Activated CD4-positive, alpha-beta T cell treated with anti-CD3 and anti-CD28 coated beads, Interleukin-2, amount 10 ng/mL, durations not matched to agents 24 days and 14 days (primary cell): ENCODE measurements at regions not wholly inside any gene's neighbourhood (a gene's known extent, or its start where the extent isn't known, plus 50 kb on each side); places are given as distances from the start of the nearest gene placed in this dataset.

Source experiments
- DNase-seq: peaks from one replicate; pipeline ENCODE4 v3.0.0; 2022
- H3K27ac Mint-ChIP-seq: one replicate; pipeline ENCODE4 v1.8.0; 2022; ENCODE audit warnings: mild to moderate bottlenecking, mixed read lengths
- H3K27me3 Mint-ChIP-seq: one replicate; pipeline ENCODE4 v1.8.0; 2022; ENCODE audit warnings: mixed read lengths
- H3K36me3 Mint-ChIP-seq: one replicate; pipeline ENCODE4 v1.8.0; 2022; ENCODE audit warnings: low read depth, mild to moderate bottlenecking, mixed read lengths
- H3K4me1 Mint-ChIP-seq: one replicate; pipeline ENCODE4 v1.8.0; 2021; ENCODE audit warnings: mixed read lengths
- H3K4me3 Mint-ChIP-seq: one replicate; pipeline ENCODE4 v1.8.0; 2022; ENCODE audit warnings: mild to moderate bottlenecking, moderate library complexity, mixed read lengths
- H3K9me3 Mint-ChIP-seq: one replicate; pipeline ENCODE4 v1.8.0; 2021; ENCODE audit warnings: mixed read lengths
- intact Hi-C: fragments of 100-400 bp; cut with micrococcal nuclease; formaldehyde crosslinking; loops from one replicate; pipeline ENCODE4 v1.15.1; 2023

DNA sequence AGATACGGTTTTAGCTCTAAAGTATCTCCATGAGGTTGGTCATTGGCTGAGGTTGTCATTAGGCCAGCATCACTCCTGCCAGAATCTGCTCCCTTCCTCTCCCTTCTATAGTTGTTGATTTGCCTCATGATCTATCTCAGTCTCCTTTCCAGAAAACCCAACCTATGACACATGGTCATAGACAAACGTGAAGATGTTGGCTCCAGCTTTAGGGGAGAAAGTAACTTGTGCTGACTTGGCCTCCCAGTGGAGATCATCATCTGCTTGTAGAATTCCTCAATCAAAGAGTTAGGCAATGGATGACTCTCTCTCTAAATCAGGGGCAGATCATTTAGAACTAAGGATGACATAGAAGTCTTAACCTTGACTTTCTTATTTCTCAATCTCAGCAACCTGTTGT, 894.4 kb downstream of the TTLL7 start:
- H3K4me1 Mint-ChIP-seq: no peaks in the 10 kb centered on the region
- DNase-seq: no peak
- H3K9me3 Mint-ChIP-seq: no peaks in the 10 kb centered on the region
- H3K27ac Mint-ChIP-seq: no peak overlapping the region
- intact Hi-C loops: no loop called here
- H3K36me3 Mint-ChIP-seq: no peaks in the 10 kb centered on the region
- no peaks in the 10 kb centered on the region for H3K27me3 Mint-ChIP-seq
- H3K4me3 Mint-ChIP-seq: no peak overlapping the region

DNA sequence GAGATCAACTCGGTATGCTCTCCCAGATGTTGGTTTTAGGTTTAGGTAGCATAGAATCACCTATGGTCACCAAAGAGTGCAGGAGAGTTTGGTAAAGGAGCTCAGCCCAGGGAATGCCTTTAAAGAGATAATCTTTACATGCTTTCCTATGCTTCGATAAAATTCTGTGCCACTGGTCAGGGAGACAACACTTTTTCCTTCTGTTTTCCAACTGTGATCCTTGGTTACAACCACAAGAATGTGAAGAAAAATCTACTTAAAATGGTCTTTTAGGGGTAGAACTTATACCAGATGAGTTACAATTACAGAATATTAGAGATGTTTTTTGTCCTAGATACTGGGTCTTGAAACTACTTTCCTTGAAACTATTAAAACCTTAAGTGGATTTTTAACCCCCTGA, 895.6 kb downstream of the TTLL7 start:
- H3K27me3 Mint-ChIP-seq: no peaks in the 10 kb centered on the region
- no peak overlapping the region for H3K4me3 Mint-ChIP-seq
- no peaks in the 10 kb centered on the region for H3K36me3 Mint-ChIP-seq

DNA sequence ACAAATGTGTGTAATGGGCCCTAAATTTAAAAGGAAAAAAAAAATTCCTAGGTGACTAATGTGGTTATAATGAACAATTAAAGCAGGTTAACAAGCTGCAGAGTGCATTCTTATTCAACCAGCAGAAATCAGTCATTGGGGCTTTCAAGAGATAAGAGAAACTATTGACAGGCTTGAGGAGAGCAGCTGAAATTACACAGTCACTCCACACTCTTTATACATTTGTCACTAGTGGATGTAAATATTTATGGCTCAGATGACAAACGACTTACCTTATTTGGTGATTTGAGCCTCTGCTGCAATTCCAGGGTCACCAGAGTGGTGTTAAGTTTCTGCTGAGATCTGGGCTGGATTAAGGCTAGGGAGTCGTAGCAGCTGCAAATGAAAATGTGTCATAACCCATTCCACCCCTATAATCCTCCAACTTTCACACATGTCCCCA, 896.3 kb downstream of the TTLL7 start:
- DNase-seq: no peak
- Mint-ChIP-seq H3K27ac (no peak overlapping the region), H3K4me3 (no peak overlapping the region), H3K27me3 (no peaks in the 10 kb centered on the region), H3K4me1 (no peaks in the 10 kb centered on the region), H3K9me3 (no peaks in the 10 kb centered on the region), H3K36me3 (no peaks in the 10 kb centered on the region)
- intact Hi-C loops: no loop called here

More for the DNA sequence above, 895.6 kb downstream of the TTLL7 start:
- H3K27ac Mint-ChIP-seq: no peak overlapping the region
- H3K4me1 Mint-ChIP-seq: no peaks in the 10 kb centered on the region
- intact Hi-C loops: no loop called here
- no peaks in the 10 kb centered on the region for H3K9me3 Mint-ChIP-seq
- DNase-seq: no peak

DNA sequence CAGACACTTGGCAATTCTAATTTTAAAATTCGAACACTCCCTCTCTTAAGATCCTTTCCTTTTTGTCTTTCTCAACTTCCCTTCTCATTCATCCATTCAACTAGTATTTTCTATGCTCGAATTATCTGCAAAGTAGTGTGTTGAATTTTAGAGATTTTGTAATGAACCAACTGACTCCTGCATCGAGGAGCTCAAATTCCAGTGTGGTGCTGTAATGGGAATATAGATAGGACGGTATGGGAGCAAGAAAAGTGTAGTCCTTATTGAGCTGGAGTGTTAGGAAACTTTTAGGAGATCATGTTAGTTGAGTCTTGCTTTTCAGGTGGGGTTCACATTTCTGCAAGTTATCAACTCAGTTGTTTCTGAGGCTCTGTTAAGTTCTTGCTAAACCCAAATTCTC, 897.5 kb downstream of the TTLL7 start:
- H3K4me1 Mint-ChIP-seq: no peaks in the 10 kb centered on the region
- no peak for DNase-seq
- H3K36me3 Mint-ChIP-seq: no peaks in the 10 kb centered on the region
- H3K4me3 Mint-ChIP-seq: no peak overlapping the region
- H3K9me3 Mint-ChIP-seq: no peaks in the 10 kb centered on the region
- intact Hi-C loops: no loop called here
- no peak overlapping the region for H3K27ac Mint-ChIP-seq
- H3K27me3 Mint-ChIP-seq: no peaks in the 10 kb centered on the region

- no peak overlapping the region for H3K27ac Mint-ChIP-seq
- H3K36me3 Mint-ChIP-seq: no peaks in the 10 kb centered on the region
- no peaks in the 10 kb centered on the region for H3K27me3 Mint-ChIP-seq
- DNase-seq: no peak
- no peak overlapping the region for H3K4me3 Mint-ChIP-seq
- H3K9me3 Mint-ChIP-seq: no peaks in the 10 kb centered on the region
- no peaks in the 10 kb centered on the region for H3K4me1 Mint-ChIP-seq
- intact Hi-C loops: no loop called here
These were observed 898.8 kb downstream of the TTLL7 start for GRCh38 chr1:83100133-83100532.

GRCh38 chr1:83098791-83099190, 900.1 kb downstream of the TTLL7 start:
- Mint-ChIP-seq H3K27me3 (no peaks in the 10 kb centered on the region), H3K27ac (no peak overlapping the region), H3K4me1 (no peaks in the 10 kb centered on the region), H3K9me3 (no peaks in the 10 kb centered on the region), H3K36me3 (no peaks in the 10 kb centered on the region), H3K4me3 (no peak overlapping the region)
- intact Hi-C loops: no loop called here
- no peak for DNase-seq

DNA sequence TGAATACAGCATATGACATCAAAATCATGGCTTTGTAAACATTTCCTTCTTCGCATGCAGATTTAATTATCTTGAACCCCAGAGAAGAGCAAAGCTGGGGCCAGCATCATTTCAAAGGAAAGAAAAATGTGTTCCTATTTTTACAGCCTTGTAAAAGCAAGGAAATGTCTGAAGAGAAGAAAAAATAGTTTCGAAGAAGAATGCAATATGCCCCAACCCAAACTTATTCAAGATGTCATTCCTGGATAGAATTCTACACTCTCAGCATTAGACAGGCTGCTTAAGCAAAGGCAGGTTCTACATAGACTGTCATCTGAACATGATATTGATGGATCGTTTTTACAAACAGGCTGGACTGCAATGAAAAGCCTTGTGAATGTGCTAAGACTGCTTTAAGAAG, 900.8 kb downstream of the TTLL7 start:
- H3K36me3 Mint-ChIP-seq: no peaks in the 10 kb centered on the region
- H3K27me3 Mint-ChIP-seq: no peaks in the 10 kb centered on the region
- no peak overlapping the region for H3K4me3 Mint-ChIP-seq
- H3K9me3 Mint-ChIP-seq: no peaks in the 10 kb centered on the region
- no peak overlapping the region for H3K27ac Mint-ChIP-seq
- no peaks in the 10 kb centered on the region for H3K4me1 Mint-ChIP-seq
- no peak for DNase-seq
- intact Hi-C loops: no loop called here

- Mint-ChIP-seq H3K4me3 (no peak overlapping the region), H3K27me3 (no peaks in the 10 kb centered on the region), H3K9me3 (no peaks in the 10 kb centered on the region), H3K27ac (no peak overlapping the region), H3K36me3 (no peaks in the 10 kb centered on the region), H3K4me1 (no peaks in the 10 kb centered on the region)
- intact Hi-C loops: no loop called here
- no peak for DNase-seq
These were observed 901.2 kb downstream of the TTLL7 start for GRCh38 chr1:83097715-83098114.

DNA sequence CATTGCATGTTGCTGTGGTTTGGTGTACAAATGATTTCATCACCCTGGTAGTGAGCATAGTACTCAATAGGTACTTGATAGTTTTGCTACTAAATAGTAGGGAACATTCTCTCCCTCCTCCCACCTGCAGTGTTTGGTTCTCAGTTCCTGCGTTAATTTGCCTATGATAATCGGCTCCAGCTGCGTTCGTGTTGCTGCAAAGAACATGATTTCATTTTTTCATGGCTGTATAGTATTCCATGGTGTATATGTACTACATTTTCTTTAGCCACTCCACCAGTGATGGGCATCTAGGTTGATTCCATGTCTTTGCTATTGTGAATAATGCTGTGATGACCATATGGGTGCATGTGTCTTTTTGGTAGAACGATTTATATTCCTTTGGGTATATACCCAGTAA, 903.4 kb downstream of the TTLL7 start:
- Mint-ChIP-seq H3K27me3 (no peaks in the 10 kb centered on the region), H3K9me3 (no peaks in the 10 kb centered on the region), H3K4me3 (no peak overlapping the region), H3K27ac (no peak overlapping the region), H3K4me1 (no peaks in the 10 kb centered on the region), H3K36me3 (no peaks in the 10 kb centered on the region)
- intact Hi-C loops: no loop called here
- DNase-seq: no peak

- no peak for DNase-seq
- Mint-ChIP-seq H3K4me3 (no peak overlapping the region), H3K4me1 (no peaks in the 10 kb centered on the region), H3K27ac (no peak overlapping the region), H3K27me3 (no peaks in the 10 kb centered on the region), H3K9me3 (no peaks in the 10 kb centered on the region), H3K36me3 (no peaks in the 10 kb centered on the region)
- intact Hi-C loops: no loop called here
These were observed 908.7 kb downstream of the TTLL7 start for GRCh38 chr1:83090195-83090594.

GRCh38 chr1:83087851-83088250, 911.1 kb downstream of the TTLL7 start:
- Mint-ChIP-seq H3K27me3 (no peaks in the 10 kb centered on the region), H3K4me1 (no peaks in the 10 kb centered on the region), H3K9me3 (no peaks in the 10 kb centered on the region), H3K36me3 (no peaks in the 10 kb centered on the region), H3K4me3 (no peak overlapping the region), H3K27ac (no peak overlapping the region)
- DNase-seq: no peak
- intact Hi-C loops: no loop called here

- H3K4me1 Mint-ChIP-seq: no peaks in the 10 kb centered on the region
- no peaks in the 10 kb centered on the region for H3K36me3 Mint-ChIP-seq
- H3K9me3 Mint-ChIP-seq: no peaks in the 10 kb centered on the region
- H3K27ac Mint-ChIP-seq: no peak overlapping the region
- no peak overlapping the region for H3K4me3 Mint-ChIP-seq
- H3K27me3 Mint-ChIP-seq: no peaks in the 10 kb centered on the region
- intact Hi-C loops: no loop called here
- no peak for DNase-seq
These were observed 911.9 kb downstream of the TTLL7 start for GRCh38 chr1:83086986-83087512.

- Mint-ChIP-seq H3K36me3 (no peaks in the 10 kb centered on the region), H3K9me3 (no peaks in the 10 kb centered on the region), H3K27me3 (no peaks in the 10 kb centered on the region), H3K27ac (no peak overlapping the region), H3K4me1 (no peaks in the 10 kb centered on the region), H3K4me3 (no peak overlapping the region)
- intact Hi-C loops: no loop called here
- DNase-seq: no peak
These were observed 912.6 kb downstream of the TTLL7 start for GRCh38 chr1:83086346-83086745.

GRCh38 chr1:83083589-83084224, 915.2 kb downstream of the TTLL7 start:
- Mint-ChIP-seq H3K4me3 (no peak overlapping the region), H3K9me3 (no peaks in the 10 kb centered on the region), H3K36me3 (no peaks in the 10 kb centered on the region), H3K27ac (no peak overlapping the region), H3K27me3 (no peaks in the 10 kb centered on the region), H3K4me1 (no peaks in the 10 kb centered on the region)
- intact Hi-C loops: no loop called here
- no peak for DNase-seq

DNA sequence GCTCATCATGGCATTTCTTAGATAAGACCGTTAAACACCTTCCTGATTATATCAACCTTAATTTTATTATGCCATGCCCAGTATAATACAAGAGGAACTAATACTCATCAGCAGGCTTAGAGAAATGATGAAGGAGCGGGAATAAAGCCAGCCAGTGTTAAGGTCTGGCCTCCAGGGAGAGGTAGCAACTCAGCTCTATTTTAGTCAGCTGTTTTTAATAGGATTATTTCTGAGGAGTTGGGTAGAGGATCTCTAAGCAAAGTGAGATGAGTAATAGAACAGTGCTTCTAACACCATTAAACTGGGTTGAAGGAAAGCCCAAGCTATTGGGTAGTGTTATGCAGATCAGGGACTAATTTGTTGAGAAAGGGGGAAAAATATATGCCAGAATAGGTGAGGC, 921.5 kb downstream of the TTLL7 start:
- no peaks in the 10 kb centered on the region for H3K27me3 Mint-ChIP-seq
- H3K4me1 Mint-ChIP-seq: no peaks in the 10 kb centered on the region
- no peaks in the 10 kb centered on the region for H3K9me3 Mint-ChIP-seq
- no peaks in the 10 kb centered on the region for H3K36me3 Mint-ChIP-seq
- no peak overlapping the region for H3K27ac Mint-ChIP-seq
- no peak overlapping the region for H3K4me3 Mint-ChIP-seq
- no peak for DNase-seq
- intact Hi-C loops: no loop called here
